Progenitor cell of endocrine pancreas (in vitro differentiated cells): ENCODE measurements at regions not wholly inside any gene's neighbourhood (a gene's known extent, or its start where the extent isn't known, plus 50 kb on each side); places are given as distances from the start of the nearest gene placed in this dataset.

ENCODE experiments used
- DNase-seq: peaks from one replicate; pipeline ENCODE4 v3.0.0; 2021; ENCODE audit warnings: low spot score; ENCODE audit not compliant: unreplicated experiment
- H3K27ac Mint-ChIP-seq: 2 replicates; pipeline ENCODE4 v1.8.0; 2021; ENCODE audit warnings: mild to moderate bottlenecking, moderate library complexity, mixed read lengths
- H3K27me3 Mint-ChIP-seq: 2 replicates; pipeline ENCODE4 v1.8.0; 2021; ENCODE audit warnings: mixed read lengths
- H3K36me3 Mint-ChIP-seq: 2 replicates; pipeline ENCODE4 v1.8.0; 2022; ENCODE audit warnings: mixed read lengths; ENCODE audit not compliant: insufficient read depth
- H3K4me1 Mint-ChIP-seq: 2 replicates; pipeline ENCODE4 v1.8.0; 2021; ENCODE audit warnings: low read depth, mixed read lengths
- H3K4me3 Mint-ChIP-seq: 2 replicates; pipeline ENCODE4 v1.8.0; 2021; ENCODE audit warnings: low read depth, mild to moderate bottlenecking, moderate library complexity, mixed read lengths
- H3K9me3 Mint-ChIP-seq: 2 replicates; pipeline ENCODE4 v1.8.0; 2021; ENCODE audit warnings: low read depth, mixed read lengths
- TF ChIP-seq, protein P1 (sequence below): fragments of 200-600 bp; sonication (generic); IDR thresholded peaks from one replicate; pipeline ENCODE4 v1.5.0; 2021; ENCODE audit warnings: antibody characterized with exemption, mild to moderate bottlenecking; ENCODE audit not compliant: unreplicated experiment

- no peak for DNase-seq
- H3K36me3 Mint-ChIP-seq: no peaks in the 10 kb centered on the region
- no peaks in the 10 kb centered on the region for H3K4me1 Mint-ChIP-seq
- TF ChIP-seq, protein P1, sequence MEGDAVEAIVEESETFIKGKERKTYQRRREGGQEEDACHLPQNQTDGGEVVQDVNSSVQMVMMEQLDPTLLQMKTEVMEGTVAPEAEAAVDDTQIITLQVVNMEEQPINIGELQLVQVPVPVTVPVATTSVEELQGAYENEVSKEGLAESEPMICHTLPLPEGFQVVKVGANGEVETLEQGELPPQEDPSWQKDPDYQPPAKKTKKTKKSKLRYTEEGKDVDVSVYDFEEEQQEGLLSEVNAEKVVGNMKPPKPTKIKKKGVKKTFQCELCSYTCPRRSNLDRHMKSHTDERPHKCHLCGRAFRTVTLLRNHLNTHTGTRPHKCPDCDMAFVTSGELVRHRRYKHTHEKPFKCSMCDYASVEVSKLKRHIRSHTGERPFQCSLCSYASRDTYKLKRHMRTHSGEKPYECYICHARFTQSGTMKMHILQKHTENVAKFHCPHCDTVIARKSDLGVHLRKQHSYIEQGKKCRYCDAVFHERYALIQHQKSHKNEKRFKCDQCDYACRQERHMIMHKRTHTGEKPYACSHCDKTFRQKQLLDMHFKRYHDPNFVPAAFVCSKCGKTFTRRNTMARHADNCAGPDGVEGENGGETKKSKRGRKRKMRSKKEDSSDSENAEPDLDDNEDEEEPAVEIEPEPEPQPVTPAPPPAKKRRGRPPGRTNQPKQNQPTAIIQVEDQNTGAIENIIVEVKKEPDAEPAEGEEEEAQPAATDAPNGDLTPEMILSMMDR: no peak
- H3K27ac Mint-ChIP-seq: no peak overlapping the region
- peaks cover 10% of the 10 kb centered on the region for H3K9me3 Mint-ChIP-seq
- peaks cover 8% of the 10 kb centered on the region for H3K27me3 Mint-ChIP-seq
- H3K4me3 Mint-ChIP-seq: no peak overlapping the region
Measured at GRCh38 chr1:5267603-5268235, 613.3 kb downstream of the AJAP1 start.

- Mint-ChIP-seq H3K27me3 (peaks cover 7% of the 10 kb centered on the region), H3K36me3 (no peaks in the 10 kb centered on the region), H3K27ac (peak overlapping the region; percentile 76), H3K4me3 (no peak overlapping the region), H3K4me1 (no peaks in the 10 kb centered on the region), H3K9me3 (peaks cover 14% of the 10 kb centered on the region)
- TF ChIP-seq, protein P1: no peak
- DNase-seq: no peak
Measured at GRCh38 chr1:5265438-5266075, 611.1 kb downstream of the AJAP1 start.

DNA sequence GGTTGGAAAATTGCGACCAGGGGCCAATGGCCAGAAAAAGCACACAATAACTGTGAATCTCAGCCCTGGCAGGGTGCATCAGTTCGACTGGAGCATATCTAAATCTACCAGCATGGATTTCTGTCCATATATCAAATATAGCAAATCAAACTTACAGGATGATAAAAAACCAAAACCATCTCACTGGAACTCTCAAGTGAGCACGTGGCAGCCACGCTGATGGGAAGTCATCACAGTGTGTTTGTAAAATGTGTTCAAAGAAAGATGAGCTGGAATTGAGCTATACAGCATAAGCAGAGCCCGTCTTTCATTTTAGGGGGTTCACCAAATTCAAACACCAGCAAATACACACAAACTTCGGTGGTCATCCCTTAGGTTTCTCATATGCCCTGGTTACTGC is 610.1 kb downstream of the AJAP1 start:
- peaks cover 17% of the 10 kb centered on the region for H3K9me3 Mint-ChIP-seq
- no peak overlapping the region for H3K4me3 Mint-ChIP-seq
- H3K4me1 Mint-ChIP-seq: no peaks in the 10 kb centered on the region
- TF ChIP-seq, protein P1: no peak
- peaks cover 4% of the 10 kb centered on the region for H3K27me3 Mint-ChIP-seq
- no peak for DNase-seq
- no peak overlapping the region for H3K27ac Mint-ChIP-seq
- no peaks in the 10 kb centered on the region for H3K36me3 Mint-ChIP-seq

- H3K36me3 Mint-ChIP-seq: no peaks in the 10 kb centered on the region
- no peak overlapping the region for H3K27ac Mint-ChIP-seq
- no peaks in the 10 kb centered on the region for H3K27me3 Mint-ChIP-seq
- H3K4me3 Mint-ChIP-seq: no peak overlapping the region
- no peaks in the 10 kb centered on the region for H3K4me1 Mint-ChIP-seq
- TF ChIP-seq, protein P1: no peak
- peaks cover 14% of the 10 kb centered on the region for H3K9me3 Mint-ChIP-seq
- DNase-seq: no peak
Measured at GRCh38 chr1:5256793-5257192, 602.4 kb downstream of the AJAP1 start.

DNA sequence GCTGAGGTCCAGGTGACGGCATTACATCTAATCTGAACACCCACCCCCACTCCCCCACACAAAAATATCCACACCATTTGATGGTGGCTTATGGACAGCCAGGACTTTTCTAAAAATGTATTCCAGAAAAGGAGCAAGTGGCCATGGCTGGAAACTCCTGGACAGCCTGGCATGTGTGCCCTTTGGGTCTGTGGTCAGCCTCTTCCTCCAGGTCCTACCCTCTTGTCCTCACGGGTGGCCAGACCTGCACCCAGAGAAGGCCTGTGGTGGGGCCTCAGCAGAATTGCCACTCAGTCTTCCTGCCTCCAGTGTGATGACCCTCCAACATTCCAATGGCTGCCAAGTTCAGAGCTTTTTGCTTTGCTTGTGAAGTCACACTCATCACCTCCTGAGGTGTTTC is 600.6 kb downstream of the AJAP1 start:
- Mint-ChIP-seq H3K27ac (no peak overlapping the region), H3K4me1 (no peaks in the 10 kb centered on the region), H3K4me3 (no peak overlapping the region), H3K9me3 (peaks cover 14% of the 10 kb centered on the region), H3K36me3 (no peaks in the 10 kb centered on the region), H3K27me3 (no peaks in the 10 kb centered on the region)
- DNase-seq: no peak
- TF ChIP-seq, protein P1: no peak
